HepG2 (cell line): ENCODE measurements at regions not wholly inside any gene's neighbourhood (a gene's known extent, or its start where the extent isn't known, plus 50 kb on each side); places are given as distances from the start of the nearest gene placed in this dataset.

Source experiments
- ATAC-seq: fragments of 200-7000 bp; cut with Tn5 transposase; 3 replicates; pipeline ENCODE4 v1.9.1; 2020; ENCODE audit warnings: mild to moderate bottlenecking, moderate library complexity
- BruUV-seq: library from RNA; stranded (reverse); fragments of 400-500 nt; replicated peaks from 2 replicates; lab custom pipeline; 2021; lab: Mats Ljungman, UMichigan
- CTCF ChIA-PET: fragments of 300-600 bp; formaldehyde crosslinking; extraction: SDS; loops from one replicate; lab custom pipeline; 2021; ENCODE audit warnings: low total read pairs, inconsistent platforms, low intra/inter-chr PET ratio; lab: Yijun Ruan, JAX
- POLR2A ChIA-PET: fragments of 350-600 bp; sonication (Branson Sonifier 250); formaldehyde crosslinking; loops from one replicate; lab custom pipeline; 2020; ENCODE audit warnings: antibody characterized with exemption, inconsistent platforms; lab: Yijun Ruan, JAX
- DNase-seq: peaks from one replicate; pipeline ENCODE4 v3.0.0-alpha.2; 2015; ENCODE audit warnings: low spot score
- FAIRE-seq: peaks from 3 replicates; lab custom pipeline; 2011; peaks lifted over from hg19 to GRCh38; lab: Jason Lieb, UNC
- H2AFZ ChIP-seq: one replicate; pipeline ENCODE4 v1.6.1; 2011; ENCODE audit warnings: low read length, inconsistent platforms
- H3K27ac ChIP-seq: fragments of 300-600 bp; 3 replicates; pipeline ENCODE4 v1.8.0; 2011; ENCODE audit warnings: mixed run types, mild to moderate bottlenecking, mixed read lengths, low read length, inconsistent platforms; ENCODE audit not compliant: insufficient read depth; ENCODE audit errors: extremely low read length
- H3K27me3 ChIP-seq, 2 experiments: fragments of 200-600 bp in 1 of 2; 2 replicates in 1 of 2; 3 replicates in 1 of 2; pipeline versions ENCODE4 v1.6.0 to v1.8.0; 2011; ENCODE audit warnings: low read length in 2 of 2, mild to moderate bottlenecking in 2 of 2, moderate library complexity in 2 of 2, inconsistent platforms in 1 of 2; ENCODE audit not compliant: insufficient read depth in 2 of 2, control insufficient read depth in 1 of 2
- H3K36me3 ChIP-seq, 2 experiments: fragments of 200-600 bp in 1 of 2; replicated peaks in 1 of 2; 2 replicates in 1 of 2; 3 replicates in 1 of 2; pipeline versions ENCODE4 v1.5.1 to v1.8.0; 2011; ENCODE audit warnings: low read length in 2 of 2, inconsistent platforms in 1 of 2; ENCODE audit not compliant: insufficient read depth in 2 of 2, control insufficient read depth in 1 of 2
- H3K4me1 ChIP-seq: 2 replicates; pipeline ENCODE4 v1.5.1; 2012; ENCODE audit warnings: low read length, inconsistent platforms; ENCODE audit not compliant: insufficient read depth
- H3K4me2 ChIP-seq: 2 replicates; pipeline ENCODE4 v1.6.0; 2011; ENCODE audit warnings: low read depth, low read length, inconsistent platforms
- H3K4me3 ChIP-seq, 3 experiments: fragments of 200-600 bp in 1 of 3; sonication (generic), shearing (Covaris generic) in 1 of 3; replicated peaks in 1 of 3; 2 replicates each; pipeline ENCODE4 v1.5.1; 2011 to 2016; ENCODE audit warnings: low read length in 3 of 3, inconsistent platforms in 2 of 3, low read depth in 2 of 3, mild to moderate bottlenecking in 2 of 3, control low read depth in 1 of 3, mixed read lengths in 1 of 3; ENCODE audit not compliant: insufficient read depth in 1 of 3
- H3K79me2 ChIP-seq: one replicate; pipeline ENCODE4 v1.6.1; 2011; ENCODE audit warnings: low read length, inconsistent platforms; ENCODE audit not compliant: insufficient read depth
- H3K9ac ChIP-seq: 2 replicates; pipeline ENCODE4 v1.6.0; 2011; ENCODE audit warnings: mild to moderate bottlenecking, low read depth, low read length, inconsistent platforms; ENCODE audit not compliant: insufficient read depth
- H3K9me3 ChIP-seq: 2 replicates; pipeline ENCODE4 v1.5.1; 2012; ENCODE audit warnings: mild to moderate bottlenecking, low read length
- H4K20me1 ChIP-seq: 2 replicates; pipeline ENCODE4 v1.6.0; 2011; ENCODE audit warnings: inconsistent platforms, mild to moderate bottlenecking, low read length, moderate library complexity; ENCODE audit not compliant: insufficient read depth
- ARID2 ChIP-seq: sonication (generic); formaldehyde crosslinking; IDR thresholded peaks from 2 replicates; pipeline ENCODE4 v1.8.1; 2022; ENCODE audit warnings: mild to moderate bottlenecking, missing genetic modification reagents, borderline replicate concordance
- MAFF ChIP-seq: IDR thresholded peaks from 2 replicates; pipeline ENCODE4 v1.6.1; 2011; ENCODE audit warnings: low read depth, low read length, improper control_type of control experiment
- PHF8 ChIP-seq: sonication (generic); formaldehyde crosslinking; IDR thresholded peaks from 2 replicates; pipeline ENCODE4 v1.5.0; 2020; ENCODE audit warnings: missing genetic modification reagents
- RFXANK ChIP-seq: IDR thresholded peaks from 2 replicates; pipeline ENCODE4 v1.6.1; 2016
- SMC3 ChIP-seq: IDR thresholded peaks from 2 replicates; pipeline ENCODE4 v1.6.1; 2011; ENCODE audit warnings: low read length, improper control_type of control experiment
- ZNF709 ChIP-seq: sonication (generic); formaldehyde crosslinking; IDR thresholded peaks from 2 replicates; pipeline ENCODE4 v1.5.0; 2020; ENCODE audit warnings: mild to moderate bottlenecking, missing genetic modification reagents
- WGBS: methylation state at CpG from one replicate; pipeline ENCODE4 v1.1.6; 2017; ENCODE audit warnings: low lambda C conversion rate; 5-methylcytosine and 5-hydroxymethylcytosine counted together
- in situ Hi-C: cut with HindIII; loops from 2 replicates; pipeline ENCODE4 v1.10.0; 2017; ENCODE audit warnings: low pct_unique_long_range_greater_than_20kb; ENCODE audit not compliant: extremely low pct_ligation_motif_present
- intact Hi-C: fragments of 100-400 bp; cut with micrococcal nuclease; formaldehyde crosslinking; loops from one replicate; pipeline ENCODE4 v1.10.0; 2022; ENCODE audit not compliant: unreplicated experiment

DNA sequence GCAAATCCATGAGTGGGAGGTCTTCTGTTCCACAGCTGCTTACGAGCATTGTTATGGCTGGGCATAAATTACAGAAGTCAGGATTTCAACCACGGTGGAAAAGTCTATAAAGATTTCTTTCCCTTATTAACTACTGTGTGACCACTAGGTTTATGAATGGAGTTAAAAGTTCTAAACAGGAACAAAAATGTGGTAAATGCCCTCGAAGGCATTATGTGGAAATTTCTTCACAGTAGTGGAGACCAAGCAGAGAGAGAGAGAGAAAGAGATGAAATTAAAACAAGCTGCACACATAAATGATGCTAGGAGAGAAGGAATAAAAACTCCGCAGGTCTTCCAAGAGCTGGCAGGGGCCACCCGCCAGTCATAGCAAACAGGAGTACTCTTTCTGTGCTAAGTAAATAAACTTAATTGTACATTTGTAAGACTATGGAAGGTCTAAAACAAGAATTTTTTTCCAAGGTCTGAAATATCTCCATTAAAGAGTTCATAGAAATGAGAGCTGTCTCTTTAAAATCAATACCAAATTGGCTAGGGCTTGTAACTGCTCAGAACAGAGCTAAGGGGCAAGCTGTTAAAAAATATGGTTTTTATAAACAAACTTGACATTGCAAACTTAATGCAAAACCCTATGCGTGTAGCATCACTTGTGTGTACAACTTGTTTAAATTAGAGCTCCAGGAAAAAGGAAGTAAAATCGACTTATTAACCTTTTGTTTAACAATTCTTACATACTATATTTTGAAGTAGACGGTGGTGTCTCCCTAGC lies 438.2 kb downstream of the MEIS1 start:
- CTCF ChIA-PET = no interaction called here
- Histone ChIP-seq H3K4me2 (no peak overlapping the region), H3K4me3 (no peak overlapping the region), H4K20me1 (no peaks in the 10 kb centered on the region), H3K9me3 (peaks cover 11% of the 10 kb centered on the region; the same call in 1 of the 2 replicates)
- BruUV-seq = no TSS peak
- TF ChIP-seq ARID2 (CRISPR knock-in tag) = no peak
- TF ChIP-seq PHF8 = no peak
- no peak for TF ChIP-seq ZNF709 (CRISPR knock-in tag)
- no peak for TF ChIP-seq RFXANK (CRISPR knock-in tag)
- TF ChIP-seq, all 625 proteins: peak for 0
- no peak for DNase-seq
- POLR2A ChIA-PET = no interaction called here
- WGBS = 7% methylated on average over 8 of the region's 8 CpGs
- intact Hi-C loops (no loop called here), in situ Hi-C loops (no loop called here)
- no peak for FAIRE-seq
- no peaks in the 10 kb centered on the region for H3K4me1 ChIP-seq
- no peaks in the 10 kb centered on the region for H3K79me2 ChIP-seq
- H2AFZ ChIP-seq = no peak overlapping the region
- no peak for ATAC-seq
- H3K36me3 ChIP-seq = no peaks in the 10 kb centered on the region
- H3K27me3 ChIP-seq = no peaks in the 10 kb centered on the region
- H3K27ac ChIP-seq = no peak overlapping the region
- no peak overlapping the region for H3K9ac ChIP-seq

GRCh38 chr2:66874411-66874810 lies 439.5 kb downstream of the MEIS1 start:
- Histone ChIP-seq H3K79me2 (no peaks in the 10 kb centered on the region), H2AFZ (no peak overlapping the region), H4K20me1 (no peaks in the 10 kb centered on the region), H3K27me3 (no peaks in the 10 kb centered on the region), H3K9ac (no peak overlapping the region), H3K36me3 (no peaks in the 10 kb centered on the region), H3K9me3 (0 out of 2 replicates have a peak, but pooled peaks cover 8% of the 10 kb centered on the region), H3K27ac (no peak overlapping the region), H3K4me3 (no peak overlapping the region), H3K4me2 (no peak overlapping the region), H3K4me1 (no peaks in the 10 kb centered on the region)
- ATAC-seq = no peak
- WGBS = 69% methylated on average over 2 of the region's 2 CpGs
- no TSS peak for BruUV-seq
- DNase-seq = no peak
- CTCF ChIA-PET = no interaction called here
- FAIRE-seq = no peak
- POLR2A ChIA-PET = no interaction called here
- in situ Hi-C loops = no loop called here
- intact Hi-C loops = no loop called here
- TF ChIP-seq SMC3 (no peak), MAFF (0 out of 2 replicates have a peak, but pooled peaks have one; percentile 6)
